ENCODE measurements at regions not wholly inside any gene's neighbourhood (a gene's known extent, or its start where the extent isn't known, plus 50 kb on each side); places are given as distances from the start of the nearest gene placed in this dataset.

- intact Hi-C loops (cut with DNase I; ENCODE audit: low total_unique reads) = no loop called here
- 78 to 89% methylated on average over 1 of the region's 1 CpG for WGBS, 2 donors (ENCODE audit: low coverage in 1 of 2)
- no peak overlapping the region for H3K27ac ChIP-seq
- no peaks in the 10 kb centered on the region for H3K9me3 ChIP-seq
- no peak overlapping the region for H3K4me3 ChIP-seq
- TF ChIP-seq POLR2AphosphoS5 (IDR thresholded peaks at IDR 0.05) (no peak), POLR2A (IDR thresholded peaks at IDR 0.05) (no peak), EP300 (IDR thresholded peaks at IDR 0.05; ENCODE audit: low read depth) (no peak), CTCF (IDR thresholded peaks at IDR 0.05) (no peak)
- no peaks in the 10 kb centered on the region for H3K4me1 ChIP-seq
- in situ Hi-C loops (cut with MboI; ENCODE audit: low pct_ligation_motif_present in 1 of 4, low pct_unique_long_range_greater_than_20kb in 1 of 4, low sequenced_read_pairs in 3 of 4) = no loop called here
- no peaks in the 10 kb centered on the region for H3K27me3 ChIP-seq
- DNase-seq = no peak
- H3K36me3 ChIP-seq = no peaks in the 10 kb centered on the region
Measured at GRCh38 chr4:132865458-132865857, 283.6 kb upstream of the PCDH10 start.

DNA sequence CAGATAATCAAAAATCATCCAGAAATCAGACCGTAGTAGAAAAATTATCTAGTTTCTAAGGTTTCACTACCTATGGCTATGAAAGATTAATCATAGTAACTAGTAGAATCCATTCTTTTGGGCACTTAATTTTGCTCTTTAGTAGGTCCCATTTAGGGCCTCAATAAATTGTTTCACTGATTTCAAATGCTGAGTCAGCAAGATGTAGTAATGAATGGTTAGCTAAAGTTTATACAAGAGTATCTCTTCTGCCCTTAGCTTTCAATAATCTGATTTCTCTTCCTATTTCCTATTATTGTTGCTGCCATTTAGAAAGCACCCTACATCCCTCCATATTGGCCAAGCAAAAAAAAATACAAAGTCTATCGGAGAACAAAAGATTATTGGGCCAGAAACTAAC lies 283.2 kb upstream of the PCDH10 start:
- no peak for DNase-seq
- WGBS, 2 donors (ENCODE audit: low coverage in 1 of 2) = 90 to 95% methylated on average over 2 of the region's 2 CpGs
- no peaks in the 10 kb centered on the region for H3K27me3 ChIP-seq
- H3K4me1 ChIP-seq = no peaks in the 10 kb centered on the region
- in situ Hi-C loops (cut with MboI; ENCODE audit: low pct_ligation_motif_present in 1 of 4, low pct_unique_long_range_greater_than_20kb in 1 of 4, low sequenced_read_pairs in 3 of 4) (no loop called here), intact Hi-C loops (cut with DNase I; ENCODE audit: low total_unique reads) (no loop called here)
- no peaks in the 10 kb centered on the region for H3K36me3 ChIP-seq
- no peak overlapping the region for H3K27ac ChIP-seq
- TF ChIP-seq CTCF (IDR thresholded peaks at IDR 0.05) (no peak), POLR2AphosphoS5 (IDR thresholded peaks at IDR 0.05) (no peak), EP300 (IDR thresholded peaks at IDR 0.05; ENCODE audit: low read depth) (no peak), POLR2A (IDR thresholded peaks at IDR 0.05) (no peak)
- H3K9me3 ChIP-seq = no peaks in the 10 kb centered on the region
- no peak overlapping the region for H3K4me3 ChIP-seq

- Histone ChIP-seq H3K9me3 (no peaks in the 10 kb centered on the region), H3K4me3 (no peak overlapping the region), H3K36me3 (no peaks in the 10 kb centered on the region), H3K27me3 (no peaks in the 10 kb centered on the region), H3K27ac (no peak overlapping the region), H3K4me1 (no peaks in the 10 kb centered on the region)
- WGBS, 2 donors (ENCODE audit: low coverage in 1 of 2) = 82% methylated on average over 4 of the region's 4 CpGs; no CpG with 5 or more reads in 1 of the 2 donors
- in situ Hi-C loops (cut with MboI; ENCODE audit: low pct_ligation_motif_present in 1 of 4, low pct_unique_long_range_greater_than_20kb in 1 of 4, low sequenced_read_pairs in 3 of 4) (no loop called here), intact Hi-C loops (cut with DNase I; ENCODE audit: low total_unique reads) (no loop called here)
- DNase-seq = no peak
- TF ChIP-seq EP300 (IDR thresholded peaks at IDR 0.05; ENCODE audit: low read depth) = no peak
- no peak for TF ChIP-seq POLR2A (IDR thresholded peaks at IDR 0.05)
- TF ChIP-seq CTCF (IDR thresholded peaks at IDR 0.05) = no peak
- no peak for TF ChIP-seq POLR2AphosphoS5 (IDR thresholded peaks at IDR 0.05)
Measured at GRCh38 chr4:132866616-132867015, 282.5 kb upstream of the PCDH10 start.

DNA sequence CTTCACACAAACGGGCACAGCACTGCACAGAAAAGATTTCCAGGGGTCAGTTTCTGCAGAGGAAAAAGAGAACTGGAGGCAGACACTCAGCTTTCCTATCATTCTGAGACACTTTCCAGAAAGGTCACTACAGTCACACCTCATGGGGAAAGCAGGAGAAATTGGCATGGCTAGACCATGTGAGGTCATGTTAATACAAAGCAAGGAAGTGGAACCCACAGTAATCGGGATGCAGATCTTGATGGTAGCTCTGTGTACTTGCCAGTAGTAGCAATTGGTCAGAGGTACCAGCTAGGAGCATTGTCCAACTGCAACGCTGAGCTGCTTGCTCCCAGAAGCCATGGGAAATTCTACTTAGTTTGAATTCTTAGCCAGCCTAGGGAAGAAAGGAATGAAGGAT lies 255.3 kb upstream of the PCDH10 start:
- Histone ChIP-seq H3K4me3 (no peak overlapping the region), H3K4me1 (no peaks in the 10 kb centered on the region), H3K36me3 (no peaks in the 10 kb centered on the region), H3K27ac (no peak overlapping the region), H3K27me3 (no peaks in the 10 kb centered on the region), H3K9me3 (no peaks in the 10 kb centered on the region)
- 55 to 76% methylated on average over 2 to 3 of the region's 3 CpGs for WGBS, 2 donors (ENCODE audit: low coverage in 1 of 2)
- TF ChIP-seq POLR2AphosphoS5 (IDR thresholded peaks at IDR 0.05) (no peak), CTCF (IDR thresholded peaks at IDR 0.05) (no peak), POLR2A (IDR thresholded peaks at IDR 0.05) (no peak), EP300 (IDR thresholded peaks at IDR 0.05; ENCODE audit: low read depth) (no peak)
- intact Hi-C loops (cut with DNase I; ENCODE audit: low total_unique reads) = no loop called here
- in situ Hi-C loops (cut with MboI; ENCODE audit: low pct_ligation_motif_present in 1 of 4, low pct_unique_long_range_greater_than_20kb in 1 of 4, low sequenced_read_pairs in 3 of 4) = no loop called here
- DNase-seq = no peak
